K562 (cell line): ENCODE measurements at regions not wholly inside any gene's neighbourhood (a gene's known extent, or its start where the extent isn't known, plus 50 kb on each side); places are given as distances from the start of the nearest gene placed in this dataset.

Experiments used
- ATAC-seq: fragments of 200-7000 bp; cut with Tn5 transposase; 3 replicates; pipeline ENCODE4 v1.9.1; 2020; ENCODE audit warnings: moderate library complexity
- BruUV-seq: library from RNA; stranded (reverse); fragments of 400-500 nt; replicated peaks from 2 replicates; lab custom pipeline; 2021; lab: Mats Ljungman, UMichigan
- CTCF ChIA-PET: fragments of 300-600 bp; formaldehyde crosslinking; extraction: SDS; loops from one replicate; lab custom pipeline; 2021; ENCODE audit warnings: low intra/inter-chr PET ratio; lab: Yijun Ruan, JAX
- POLR2A ChIA-PET: fragments of 300-600, 350-650 bp; sonication (Branson Sonifier 250); formaldehyde crosslinking; extraction: SDS; loops from one replicate; lab custom pipeline; 2021; ENCODE audit warnings: antibody characterized with exemption, inconsistent platforms; lab: Yijun Ruan, JAX
- DNase-seq, 4 experiments: peaks; one replicate each; pipeline versions ENCODE4 v3.0.0 to v3.0.0-alpha.2; 2011 to 2018; ENCODE audit warnings: low spot score in 3 of 4, mixed read lengths in 3 of 4; ENCODE audit errors: extremely low read depth in 1 of 4
- FAIRE-seq: peaks from 2 replicates; lab custom pipeline; 2011; peaks lifted over from hg19 to GRCh38; lab: Jason Lieb, UNC
- H2AFZ ChIP-seq: 2 replicates; pipeline ENCODE4 v1.6.0; 2011; ENCODE audit warnings: low read depth, low read length, control low read depth, inconsistent platforms
- H3K27ac ChIP-seq: fragments of 200-600 bp; 3 replicates; pipeline ENCODE4 v1.8.0; 2011; ENCODE audit warnings: low read depth, mild to moderate bottlenecking, control low read depth, inconsistent platforms, low read length, moderate library complexity, mixed read lengths; ENCODE audit errors: extremely low read depth
- H3K27me3 ChIP-seq, 2 experiments: fragments of 300-600 bp in 1 of 2; 2 replicates in 1 of 2; 3 replicates in 1 of 2; pipeline versions ENCODE4 v1.6.0 to v1.8.0; 2011; ENCODE audit warnings: inconsistent platforms in 2 of 2, low read length in 2 of 2, mild to moderate bottlenecking in 1 of 2, mixed read lengths in 1 of 2, moderate library complexity in 1 of 2; ENCODE audit not compliant: control insufficient read depth in 2 of 2, insufficient read depth in 2 of 2
- H3K36me3 ChIP-seq: fragments of 300-600 bp; 3 replicates; pipeline ENCODE4 v1.8.0; 2011; ENCODE audit warnings: mild to moderate bottlenecking, low read length, inconsistent platforms; ENCODE audit not compliant: control insufficient read depth, insufficient read depth
- H3K4me1 ChIP-seq, 2 experiments: fragments of 200-600 bp in 1 of 2; replicated peaks in 1 of 2; 2 replicates in 1 of 2; 3 replicates in 1 of 2; pipeline versions ENCODE4 v1.5.1 to v1.8.0; 2011; ENCODE audit warnings: inconsistent platforms in 2 of 2, low read length in 2 of 2, mild to moderate bottlenecking in 1 of 2, mixed read lengths in 1 of 2, moderate library complexity in 1 of 2; ENCODE audit not compliant: control insufficient read depth in 2 of 2, insufficient read depth in 2 of 2
- H3K4me2 ChIP-seq: 2 replicates; pipeline ENCODE4 v1.6.1; 2011; ENCODE audit warnings: low read length, control low read depth, inconsistent platforms, mixed read lengths; ENCODE audit not compliant: insufficient read depth
- H3K4me3 ChIP-seq: fragments of 200-600 bp; sonication (generic), shearing (Covaris generic); 2 replicates; pipeline ENCODE4 v1.5.1; 2016; ENCODE audit warnings: control low read depth, inconsistent platforms
- H3K79me2 ChIP-seq: fragments of 200-600 bp; 3 replicates; pipeline ENCODE4 v1.8.0; 2011; ENCODE audit warnings: low read length, inconsistent platforms; ENCODE audit not compliant: control insufficient read depth, insufficient read depth
- H3K9ac ChIP-seq, 2 experiments: 2 replicates each; pipeline versions ENCODE4 v1.6.0 to v1.6.1; 2011; ENCODE audit warnings: low read depth in 2 of 2, low read length in 2 of 2, control low read depth in 1 of 2, inconsistent platforms in 1 of 2, mild to moderate bottlenecking in 1 of 2, mixed read lengths in 1 of 2; ENCODE audit not compliant: insufficient read depth in 1 of 2
- H3K9me1 ChIP-seq: one replicate; pipeline ENCODE4 v1.6.0; 2011; ENCODE audit warnings: inconsistent platforms, mild to moderate bottlenecking, low read length, moderate library complexity; ENCODE audit not compliant: control insufficient read depth, insufficient read depth
- H3K9me3 ChIP-seq: replicated peaks from 2 replicates; pipeline ENCODE4 v1.5.1; 2011; ENCODE audit warnings: low read depth, low read length, inconsistent platforms; ENCODE audit not compliant: control insufficient read depth, insufficient read depth
- H4K20me1 ChIP-seq: replicated peaks from 2 replicates; pipeline ENCODE4 v1.6.1; 2011; ENCODE audit warnings: low read length, inconsistent platforms, mixed read lengths; ENCODE audit not compliant: control insufficient read depth, insufficient read depth
- ZNF316 ChIP-seq: fragments of 450-650 bp; IDR thresholded peaks from 2 replicates; pipeline ENCODE4 v1.6.1; 2016
- in situ Hi-C: fragments of 300-500 bp; cut with MboI; formaldehyde crosslinking; loops from 4 replicates; pipeline ENCODE4 v1.15.0; 2018; ENCODE audit warnings: inconsistent platforms, mixed read lengths
- intact Hi-C: fragments of 100-400 bp; cut with micrococcal nuclease; formaldehyde crosslinking; loops from 2 replicates; pipeline ENCODE4 v1.14.2; 2022
- TF ChIP-seq, protein P1 (sequence below), 2 experiments: fragments of 450-650 bp; IDR thresholded peaks; 2 replicates each; pipeline ENCODE4 v1.6.1; 2016; ENCODE audit warnings: mild to moderate bottlenecking in 2 of 2, borderline replicate concordance in 1 of 2, low read depth in 1 of 2, moderate library complexity in 1 of 2

DNA sequence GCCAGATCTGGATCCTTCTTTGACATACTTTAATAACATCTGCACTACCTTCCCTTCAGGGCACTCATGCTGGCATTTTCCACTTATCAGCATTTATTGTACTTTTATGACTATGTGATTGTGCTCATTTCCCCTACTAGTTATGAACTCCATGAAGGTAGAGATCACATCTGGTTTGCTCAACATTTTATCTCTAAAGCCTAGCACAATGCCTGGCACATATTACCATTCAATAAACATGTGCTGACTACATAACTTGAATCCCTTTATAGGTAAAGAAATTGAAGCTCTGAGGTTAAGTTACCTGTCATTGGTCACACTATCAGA lies 221.2 kb downstream of the HHIPL2 start:
- no peaks in the 10 kb centered on the region for H3K27me3 ChIP-seq
- no peak for DNase-seq
- no peaks in the 10 kb centered on the region for H3K9me1 ChIP-seq
- no peak for ATAC-seq
- no peak overlapping the region for H2AFZ ChIP-seq
- no peak overlapping the region for H3K4me2 ChIP-seq
- H3K4me1 ChIP-seq, result no peaks in the 10 kb centered on the region
- no peak overlapping the region for H3K27ac ChIP-seq
- H3K9me3 ChIP-seq, result no peaks in the 10 kb centered on the region
- H3K9ac ChIP-seq, result no peak overlapping the region
- H3K79me2 ChIP-seq, result no peaks in the 10 kb centered on the region
- POLR2A ChIA-PET, result no interaction called here
- in situ Hi-C loops, result no loop called here
- no TSS peak for BruUV-seq
- no peak overlapping the region for H3K4me3 ChIP-seq
- no peaks in the 10 kb centered on the region for H3K36me3 ChIP-seq
- intact Hi-C loops, result no loop called here
- FAIRE-seq, result no peak
- CTCF ChIA-PET, result no interaction called here
- H4K20me1 ChIP-seq, result no peaks in the 10 kb centered on the region
- peak; percentile 24; the same call in 1 of the 2 replicates for TF ChIP-seq ZNF316
- TF ChIP-seq, protein P1, sequence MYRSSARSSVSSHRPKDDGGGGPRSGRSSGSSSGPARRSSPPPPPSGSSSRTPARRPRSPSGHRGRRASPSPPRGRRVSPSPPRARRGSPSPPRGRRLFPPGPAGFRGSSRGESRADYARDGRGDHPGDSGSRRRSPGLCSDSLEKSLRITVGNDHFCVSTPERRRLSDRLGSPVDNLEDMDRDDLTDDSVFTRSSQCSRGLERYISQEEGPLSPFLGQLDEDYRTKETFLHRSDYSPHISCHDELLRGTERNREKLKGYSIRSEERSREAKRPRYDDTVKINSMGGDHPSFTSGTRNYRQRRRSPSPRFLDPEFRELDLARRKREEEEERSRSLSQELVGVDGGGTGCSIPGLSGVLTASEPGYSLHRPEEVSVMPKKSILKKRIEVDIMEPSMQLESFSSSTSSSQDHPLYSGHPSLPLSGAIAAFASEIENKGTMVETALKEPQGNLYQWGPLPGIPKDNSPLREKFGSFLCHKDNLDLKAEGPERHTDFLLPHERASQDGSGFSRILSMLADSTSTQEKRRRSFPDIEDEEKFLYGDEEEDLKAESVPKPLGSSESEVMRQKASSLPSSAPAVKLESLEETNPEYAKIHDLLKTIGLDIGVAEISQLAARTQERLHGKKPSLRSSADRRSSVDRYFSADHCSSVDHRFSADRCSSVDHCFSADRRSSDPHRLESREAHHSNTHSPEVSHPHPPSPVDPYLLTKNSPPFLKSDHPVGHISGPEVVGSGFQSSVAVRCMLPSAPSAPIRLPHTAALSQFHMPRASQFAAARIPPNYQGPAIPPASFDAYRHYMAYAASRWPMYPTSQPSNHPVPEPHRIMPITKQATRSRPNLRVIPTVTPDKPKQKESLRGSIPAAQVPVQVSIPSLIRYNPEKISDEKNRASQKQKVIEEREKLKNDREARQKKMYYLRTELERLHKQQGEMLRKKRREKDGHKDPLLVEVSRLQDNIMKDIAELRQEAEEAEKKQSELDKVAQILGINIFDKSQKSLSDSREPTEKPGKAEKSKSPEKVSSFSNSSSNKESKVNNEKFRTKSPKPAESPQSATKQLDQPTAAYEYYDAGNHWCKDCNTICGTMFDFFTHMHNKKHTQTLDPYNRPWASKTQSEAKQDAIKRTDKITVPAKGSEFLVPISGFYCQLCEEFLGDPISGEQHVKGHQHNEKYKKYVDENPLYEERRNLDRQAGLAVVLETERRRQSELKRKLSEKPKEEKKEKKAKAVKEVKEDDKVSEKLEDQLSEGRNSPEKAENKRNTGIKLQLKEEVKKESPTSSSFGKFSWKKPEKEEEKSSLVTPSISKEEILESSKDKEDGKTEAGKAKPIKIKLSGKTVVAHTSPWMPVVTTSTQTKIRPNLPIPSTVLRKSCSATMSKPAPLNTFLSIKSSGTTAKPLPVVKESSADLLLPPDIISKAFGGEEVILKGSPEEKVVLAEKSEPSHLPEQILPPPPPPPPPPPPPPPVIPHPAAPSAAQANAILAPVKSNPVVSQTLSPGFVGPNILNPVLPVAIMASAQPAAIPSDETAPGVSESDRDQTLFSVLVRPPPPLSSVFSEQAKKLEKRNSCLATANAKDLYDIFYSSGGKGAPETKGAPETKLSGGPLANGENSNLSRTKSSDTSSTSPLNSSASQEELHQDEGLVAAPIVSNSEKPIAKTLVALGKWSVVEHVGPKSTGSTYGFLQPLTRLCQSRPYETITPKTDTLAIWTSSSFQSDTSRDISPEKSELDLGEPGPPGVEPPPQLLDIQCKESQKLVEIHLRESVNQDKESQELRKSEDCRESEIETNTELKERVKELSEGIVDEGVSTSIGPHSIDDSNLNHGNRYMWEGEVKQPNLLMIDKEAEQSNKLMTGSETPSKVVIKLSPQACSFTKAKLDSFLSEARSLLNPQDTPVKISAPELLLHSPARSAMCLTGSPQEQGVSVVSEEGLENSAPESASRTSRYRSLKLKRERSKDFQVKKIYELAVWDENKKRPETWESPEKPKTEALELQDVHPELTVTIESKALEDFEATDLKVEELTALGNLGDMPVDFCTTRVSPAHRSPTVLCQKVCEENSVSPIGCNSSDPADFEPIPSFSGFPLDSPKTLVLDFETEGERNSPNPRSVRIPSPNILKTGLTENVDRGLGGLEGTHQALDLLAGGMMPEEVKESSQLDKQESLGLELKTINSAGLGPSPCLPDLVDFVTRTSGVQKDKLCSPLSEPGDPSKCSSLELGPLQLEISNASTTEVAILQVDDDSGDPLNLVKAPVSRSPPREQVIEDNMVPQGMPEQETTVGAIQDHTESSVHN (IDR thresholded peaks at IDR 0.05; ENCODE audit: borderline replicate concordance in 1 of 2, low read depth in 1 of 2), result no peak
